ENCODE measurements at regions not wholly inside any gene's neighbourhood (a gene's known extent, or its start where the extent isn't known, plus 50 kb on each side); places are given as distances from the start of the nearest gene placed in this dataset.

- TF ChIP-seq CTCF (IDR thresholded peaks at IDR 0.05; ENCODE audit: extremely low read depth, insufficient read depth, missing control alignments) = no peak
- DNase-seq (ENCODE audit: low spot score) = no peak
- in situ Hi-C loops (cut with MboI; ENCODE audit: low pct_unique_long_range_greater_than_20kb, low sequenced_read_pairs, unreplicated experiment) = no loop called here
Observed at GRCh38 chr2:195408811-195409210, 248.2 kb upstream of the SLC39A10 start.

- TF ChIP-seq CTCF (IDR thresholded peaks at IDR 0.05; ENCODE audit: extremely low read depth, insufficient read depth, missing control alignments) = no peak
- in situ Hi-C loops (cut with MboI; ENCODE audit: low pct_unique_long_range_greater_than_20kb, low sequenced_read_pairs, unreplicated experiment) = no loop called here
- no peak for DNase-seq (ENCODE audit: low spot score)
Observed at GRCh38 chr2:195408196-195408595, 248.8 kb upstream of the SLC39A10 start.

DNA sequence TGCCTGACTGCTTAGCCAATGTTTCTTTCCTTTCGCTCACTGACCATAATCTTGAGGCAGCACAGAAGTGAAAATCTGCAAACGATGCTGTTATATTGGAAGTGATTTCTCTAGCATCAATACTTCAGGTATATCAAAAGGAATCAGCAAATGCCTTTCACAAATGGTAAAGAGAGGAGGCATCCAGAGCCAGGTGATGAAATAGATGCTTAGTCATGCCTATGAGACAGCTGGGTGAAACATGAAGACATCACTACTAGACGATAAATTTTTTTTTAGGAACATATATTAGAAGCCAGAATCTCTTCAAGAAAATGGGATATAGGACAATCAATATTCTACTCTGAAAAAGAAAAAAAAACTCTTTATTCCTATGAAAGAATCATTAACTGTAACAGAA lies 249.2 kb upstream of the SLC39A10 start:
- DNase-seq (ENCODE audit: low spot score) = no peak
- TF ChIP-seq CTCF (IDR thresholded peaks at IDR 0.05; ENCODE audit: extremely low read depth, insufficient read depth, missing control alignments) = no peak
- in situ Hi-C loops (cut with MboI; ENCODE audit: low pct_unique_long_range_greater_than_20kb, low sequenced_read_pairs, unreplicated experiment) = no loop called here

GRCh38 chr2:195406886-195407603 lies 250.0 kb upstream of the SLC39A10 start:
- DNase-seq (ENCODE audit: low spot score) = no peak
- in situ Hi-C loops (cut with MboI; ENCODE audit: low pct_unique_long_range_greater_than_20kb, low sequenced_read_pairs, unreplicated experiment) = no loop called here
- TF ChIP-seq CTCF (IDR thresholded peaks at IDR 0.05; ENCODE audit: extremely low read depth, insufficient read depth, missing control alignments) = no peak

- no peak for DNase-seq (ENCODE audit: low spot score)
- in situ Hi-C loops (cut with MboI; ENCODE audit: low pct_unique_long_range_greater_than_20kb, low sequenced_read_pairs, unreplicated experiment) = no loop called here
- TF ChIP-seq CTCF (IDR thresholded peaks at IDR 0.05; ENCODE audit: extremely low read depth, insufficient read depth, missing control alignments) = no peak
Observed at GRCh38 chr2:195404651-195405050, 252.4 kb upstream of the SLC39A10 start.

GRCh38 chr2:195396479-195396878 lies 260.5 kb upstream of the SLC39A10 start:
- in situ Hi-C loops (cut with MboI; ENCODE audit: low pct_unique_long_range_greater_than_20kb, low sequenced_read_pairs, unreplicated experiment) = no loop called here
- no peak for DNase-seq (ENCODE audit: low spot score)
- no peak for TF ChIP-seq CTCF (IDR thresholded peaks at IDR 0.05; ENCODE audit: extremely low read depth, insufficient read depth, missing control alignments)
